ENCODE measurements at regions not wholly inside any gene's neighbourhood (a gene's known extent, or its start where the extent isn't known, plus 50 kb on each side); places are given as distances from the start of the nearest gene placed in this dataset.

GRCh38 chr12:111249757-111250156 lies 119.1 kb downstream of the PHETA1 start:
- H3K36me3 Mint-ChIP-seq = no peaks in the 10 kb centered on the region
- H3K4me1 Mint-ChIP-seq = no peaks in the 10 kb centered on the region
- ChIA-PET CTCF (interaction anchor here (1.0 to 3.0 kb wide), 2 partner anchors 25 to 49 kb away, joined by 5 to 15 read pairs; no protein-coding TSS in a partner anchor), POLR2A (no interaction called here)
- H3K27me3 Mint-ChIP-seq (ENCODE audit: low read depth) = 0 out of 2 replicates have a peak, but pooled peaks cover 5% of the 10 kb centered on the region
- H3K9me3 Mint-ChIP-seq = peaks cover 3% of the 10 kb centered on the region; the same call in 1 of the 2 replicates
- ATAC-seq (no peak), DNase-seq (ENCODE audit: low spot score) (no peak)
- no peak for TF ChIP-seq GABPB1 (CRISPR knock-in tag; IDR thresholded peaks at IDR 0.05)
- TF ChIP-seq ZBTB21 (CRISPR knock-in tag; IDR thresholded peaks at IDR 0.05; ENCODE audit: borderline replicate concordance) = no peak
- no peak for TF ChIP-seq ATF6 (CRISPR knock-in tag; IDR thresholded peaks at IDR 0.05)
- TF ChIP-seq ZNF219 (CRISPR knock-in tag; IDR thresholded peaks at IDR 0.05; ENCODE audit: borderline replicate concordance) = no peak
- TF ChIP-seq SP1 (CRISPR knock-in tag; conservative IDR thresholded peaks at IDR 0.05) = no peak
- no peak for TF ChIP-seq ESRRA (CRISPR knock-in tag; IDR thresholded peaks at IDR 0.05; ENCODE audit: borderline replicate concordance)
- TF ChIP-seq NFE2L1 (CRISPR knock-in tag; IDR thresholded peaks at IDR 0.05) = no peak
- no peak for TF ChIP-seq JAZF1 (CRISPR knock-in tag; IDR thresholded peaks at IDR 0.05)
- TF ChIP-seq ZMAT4 (CRISPR knock-in tag; IDR thresholded peaks at IDR 0.05) = no peak
- TF ChIP-seq ETV6 (CRISPR knock-in tag; IDR thresholded peaks at IDR 0.05) = no peak
- TF ChIP-seq MXD4 (CRISPR knock-in tag; IDR thresholded peaks at IDR 0.05; ENCODE audit: borderline replicate concordance) = no peak
- no peak for TF ChIP-seq SMAD4 (CRISPR knock-in tag; IDR thresholded peaks at IDR 0.05)
- TF ChIP-seq FOXP4 (CRISPR knock-in tag; IDR thresholded peaks at IDR 0.05) = no peak
- H3K4me3 Mint-ChIP-seq = no peak overlapping the region
- no peak overlapping the region for H3K27ac Mint-ChIP-seq

GRCh38 chr12:111249018-111249370 lies 119.9 kb downstream of the PHETA1 start:
- ATAC-seq (no peak), DNase-seq (ENCODE audit: low spot score) (no peak)
- Mint-ChIP-seq H3K27me3 (ENCODE audit: low read depth) (0 out of 2 replicates have a peak, but pooled peaks cover 7% of the 10 kb centered on the region), H3K9me3 (peaks cover 10% of the 10 kb centered on the region), H3K4me3 (no peak overlapping the region), H3K27ac (no peak overlapping the region), H3K4me1 (no peaks in the 10 kb centered on the region), H3K36me3 (peaks cover 5% of the 10 kb centered on the region; the same call in 1 of the 2 replicates)
- ChIA-PET POLR2A (no interaction called here), CTCF (interaction anchor here (0.8 kb wide), 1 partner anchor 361 kb away, joined by 3 read pairs; no protein-coding TSS in a partner anchor)
- TF ChIP-seq E2F4 (CRISPR knock-in tag; IDR thresholded peaks at IDR 0.05; ENCODE audit: borderline replicate concordance, low read depth) (no peak), NR3C1 (CRISPR knock-in tag; conservative IDR thresholded peaks at IDR 0.05; ENCODE audit: low read depth) (no peak), ZNF532 (CRISPR knock-in tag; IDR thresholded peaks at IDR 0.05; ENCODE audit: borderline replicate concordance) (no peak), MXD4 (CRISPR knock-in tag; IDR thresholded peaks at IDR 0.05; ENCODE audit: borderline replicate concordance) (no peak), ETV6 (CRISPR knock-in tag; IDR thresholded peaks at IDR 0.05) (no peak), RORB (CRISPR knock-in tag; IDR thresholded peaks at IDR 0.05) (no peak), CBFB (CRISPR knock-in tag; IDR thresholded peaks at IDR 0.05; ENCODE audit: low read depth) (no peak), ZNF423 (CRISPR knock-in tag; IDR thresholded peaks at IDR 0.05) (no peak), OVOL2 (CRISPR knock-in tag; IDR thresholded peaks at IDR 0.05; ENCODE audit: borderline replicate concordance) (no peak), SP1 (CRISPR knock-in tag; conservative IDR thresholded peaks at IDR 0.05) (no peak), JUN (CRISPR knock-in tag; IDR thresholded peaks at IDR 0.05) (no peak), NFYB (CRISPR knock-in tag; conservative IDR thresholded peaks at IDR 0.05; ENCODE audit: low read depth) (no peak), E2F5 (CRISPR knock-in tag; IDR thresholded peaks at IDR 0.05) (no peak), GTF2I (CRISPR knock-in tag; conservative IDR thresholded peaks at IDR 0.05) (no peak), TEAD1 (CRISPR knock-in tag; IDR thresholded peaks at IDR 0.05) (no peak), FOXP1 (CRISPR knock-in tag; IDR thresholded peaks at IDR 0.05; ENCODE audit: borderline replicate concordance) (no peak), SMAD3 (CRISPR knock-in tag; IDR thresholded peaks at IDR 0.05; ENCODE audit: borderline replicate concordance) (no peak)
